ENCODE measurements at regions not wholly inside any gene's neighbourhood (a gene's known extent, or its start where the extent isn't known, plus 50 kb on each side); places are given as distances from the start of the nearest gene placed in this dataset.

GRCh38 chr17:72414032-72414396, 293.2 kb downstream of the SOX9 start:
- no peak for DNase-seq

GRCh38 chr17:72414967-72415853, 294.4 kb downstream of the SOX9 start:
- no peak for DNase-seq

- no peak for DNase-seq
Observed at GRCh38 chr17:72416054-72416675, 295.3 kb downstream of the SOX9 start.

- DNase-seq: no peak
Observed at GRCh38 chr17:72416905-72417304, 296.1 kb downstream of the SOX9 start.

- DNase-seq: no peak
Observed at GRCh38 chr17:72417627-72418026, 296.8 kb downstream of the SOX9 start.

- no peak for DNase-seq
Observed at GRCh38 chr17:72419866-72420774, 299.3 kb downstream of the SOX9 start.

- DNase-seq: no peak
Observed at GRCh38 chr17:72420775-72421127, 299.9 kb downstream of the SOX9 start.

GRCh38 chr17:72421128-72422092, 300.6 kb downstream of the SOX9 start:
- no peak for DNase-seq

GRCh38 chr17:72422204-72422504, 301.3 kb downstream of the SOX9 start:
- no peak for DNase-seq

GRCh38 chr17:72422505-72423285, 301.9 kb downstream of the SOX9 start:
- DNase-seq: no peak

- DNase-seq: no peak
Observed at GRCh38 chr17:72423286-72423589, 302.4 kb downstream of the SOX9 start.

- DNase-seq: no peak
Observed at GRCh38 chr17:72423718-72424117, 302.9 kb downstream of the SOX9 start.

- DNase-seq: no peak
Observed at GRCh38 chr17:72424505-72425117, 303.8 kb downstream of the SOX9 start.

- no peak for DNase-seq
Observed at GRCh38 chr17:72425133-72425793, 304.4 kb downstream of the SOX9 start.

GRCh38 chr17:72425794-72426168, 305.0 kb downstream of the SOX9 start:
- no peak for DNase-seq

GRCh38 chr17:72426321-72426720, 305.5 kb downstream of the SOX9 start:
- DNase-seq: no peak

GRCh38 chr17:72426948-72427760, 306.3 kb downstream of the SOX9 start:
- no peak for DNase-seq

GRCh38 chr17:72427761-72428109, 306.9 kb downstream of the SOX9 start:
- no peak for DNase-seq

- DNase-seq: no peak
Observed at GRCh38 chr17:72429066-72429638, 308.3 kb downstream of the SOX9 start.

All from inflammatory macrophage treated with lipopolysaccharide for 4 hours (primary cell).